ENCODE measurements at regions not wholly inside any gene's neighbourhood (a gene's known extent, or its start where the extent isn't known, plus 50 kb on each side); places are given as distances from the start of the nearest gene placed in this dataset.
"Not testable (repeated sequence)": the region's sequence is repeated elsewhere in the genome, so short reads cannot be mapped to it uniquely, and the experiment has no call there.

DNA sequence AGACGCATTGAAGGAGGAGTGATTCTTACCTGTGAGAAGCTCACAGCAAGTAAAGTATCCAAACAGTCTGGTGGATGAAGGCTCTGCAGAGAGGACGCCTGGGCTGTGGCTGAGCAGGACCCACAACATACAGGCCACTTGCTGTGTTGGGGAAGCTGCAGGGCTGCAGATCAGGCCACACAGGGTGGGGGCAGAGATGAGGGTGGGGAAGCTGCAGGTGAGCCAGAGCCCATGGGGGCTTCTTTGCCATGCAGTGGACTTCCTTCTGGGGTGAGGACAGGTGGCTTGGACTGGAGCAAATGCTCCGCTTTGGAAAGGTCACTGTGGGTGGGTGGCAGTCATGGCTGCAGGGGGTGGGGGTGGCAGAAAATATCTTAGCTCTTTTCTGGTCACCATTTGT lies 214.8 kb downstream of the GLRX3 start:
- no peak for DNase-seq (ENCODE audit: low read depth in 3 of 3)

DNA sequence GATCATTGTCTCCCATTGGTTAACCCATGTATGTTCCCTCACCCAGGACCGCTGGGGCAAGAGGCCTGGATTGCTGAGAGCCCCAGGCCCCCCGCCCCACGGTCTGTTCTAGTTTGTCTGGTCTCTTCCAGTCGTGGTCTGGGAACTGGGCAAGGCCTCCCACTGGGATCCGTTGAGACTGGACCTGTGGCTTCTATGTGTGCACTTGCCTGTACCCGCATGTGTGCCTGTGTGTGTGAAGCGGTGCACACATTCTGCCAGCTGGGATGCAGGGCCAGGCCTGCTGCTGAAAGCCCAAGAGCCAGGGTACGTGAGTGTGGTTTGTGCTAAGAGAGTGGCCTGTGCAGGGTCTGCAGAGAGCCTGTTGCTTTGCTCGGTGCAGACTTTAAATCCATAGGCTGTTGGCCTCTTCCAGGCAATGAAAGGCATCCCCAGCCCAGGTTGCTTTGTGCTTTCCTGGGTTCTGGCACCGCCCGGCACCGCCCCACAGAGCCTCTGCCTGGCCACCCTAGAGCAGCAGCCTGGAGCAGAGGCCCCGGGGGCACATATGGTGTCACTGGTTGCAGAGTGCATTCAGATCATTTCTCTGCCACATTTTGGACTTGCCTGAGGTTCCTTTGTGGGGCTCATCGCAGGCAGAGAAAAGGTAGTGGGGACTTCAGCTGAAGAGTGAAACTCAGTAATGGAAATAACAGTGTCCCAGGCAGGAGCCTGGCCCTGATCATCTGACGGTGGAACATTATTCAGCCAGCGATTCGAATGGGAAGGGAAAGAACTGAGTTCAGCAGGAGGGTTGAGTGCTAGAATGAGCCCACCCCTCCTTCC lies 215.5 kb downstream of the GLRX3 start:
- no peak for DNase-seq (ENCODE audit: low read depth in 3 of 3)

DNA sequence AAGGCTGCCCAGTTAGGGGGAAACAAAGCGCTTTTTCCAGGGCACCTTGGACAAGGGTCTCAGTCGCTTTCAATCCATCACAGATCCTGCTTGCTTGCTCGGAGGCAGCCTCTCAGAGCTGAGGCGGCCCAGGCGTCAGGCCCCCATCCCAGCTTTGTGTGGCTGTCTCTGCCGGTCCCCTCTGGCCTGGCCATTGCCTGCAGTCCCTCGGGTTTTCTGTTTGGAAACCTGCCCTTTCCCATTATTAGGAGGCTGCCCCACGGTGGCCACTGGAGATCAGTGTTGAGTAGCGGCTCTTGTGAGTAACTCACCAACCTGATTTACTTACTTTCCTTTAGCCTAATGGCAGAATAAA lies 216.1 kb downstream of the GLRX3 start:
- DNase-seq (ENCODE audit: low read depth in 3 of 3), result no peak

DNA sequence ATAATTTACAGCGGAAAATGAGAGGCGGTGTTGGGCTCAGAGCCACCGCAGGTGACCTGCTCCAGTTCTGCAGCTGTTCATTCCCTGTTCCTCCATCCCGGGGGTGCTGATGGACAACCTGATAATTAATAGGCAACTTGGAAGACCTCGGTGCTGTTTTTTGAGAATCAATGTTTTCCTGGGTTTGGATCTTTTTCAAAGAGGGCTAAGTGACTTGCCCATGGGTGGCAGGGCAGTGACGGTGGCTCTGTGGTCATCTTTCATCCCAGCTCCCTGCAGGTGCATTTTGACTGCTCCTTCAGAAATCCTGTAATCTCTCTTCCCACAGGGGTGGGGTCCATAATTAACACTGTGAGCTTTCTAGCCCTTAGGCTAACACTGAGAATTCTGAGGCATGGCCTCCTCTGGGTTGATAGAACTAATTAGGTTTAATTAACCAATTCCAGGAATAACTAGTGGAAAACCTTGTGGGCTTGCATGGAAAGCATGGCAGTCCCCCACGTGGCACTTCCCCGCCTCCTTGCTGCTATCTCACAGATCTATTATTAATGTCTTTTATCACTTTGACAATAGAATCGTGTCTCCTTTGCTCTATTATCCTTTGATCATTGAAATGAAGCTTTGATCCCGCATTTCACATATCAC lies 217.9 kb downstream of the GLRX3 start:
- DNase-seq (ENCODE audit: low read depth in 3 of 3), result no peak

DNA sequence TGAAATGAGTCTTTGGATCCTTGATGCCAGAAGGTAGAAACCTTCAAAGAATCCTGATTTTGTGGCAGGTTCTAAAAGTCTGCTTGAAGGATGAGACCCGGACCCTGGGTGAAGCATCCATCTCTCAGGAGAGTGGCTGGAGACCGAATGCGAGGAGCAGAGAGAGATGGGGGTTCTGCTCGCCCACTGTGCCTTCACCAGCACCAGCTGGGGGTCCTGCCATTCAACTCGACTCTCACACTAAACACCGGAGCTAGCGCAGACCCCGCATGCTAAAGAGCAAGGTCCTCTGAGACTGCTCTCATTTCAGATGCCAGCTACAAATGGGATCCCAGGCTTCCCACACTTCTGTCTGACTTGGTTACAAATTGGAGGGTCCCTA lies 218.4 kb downstream of the GLRX3 start:
- DNase-seq (ENCODE audit: low read depth in 3 of 3), result no peak

DNA sequence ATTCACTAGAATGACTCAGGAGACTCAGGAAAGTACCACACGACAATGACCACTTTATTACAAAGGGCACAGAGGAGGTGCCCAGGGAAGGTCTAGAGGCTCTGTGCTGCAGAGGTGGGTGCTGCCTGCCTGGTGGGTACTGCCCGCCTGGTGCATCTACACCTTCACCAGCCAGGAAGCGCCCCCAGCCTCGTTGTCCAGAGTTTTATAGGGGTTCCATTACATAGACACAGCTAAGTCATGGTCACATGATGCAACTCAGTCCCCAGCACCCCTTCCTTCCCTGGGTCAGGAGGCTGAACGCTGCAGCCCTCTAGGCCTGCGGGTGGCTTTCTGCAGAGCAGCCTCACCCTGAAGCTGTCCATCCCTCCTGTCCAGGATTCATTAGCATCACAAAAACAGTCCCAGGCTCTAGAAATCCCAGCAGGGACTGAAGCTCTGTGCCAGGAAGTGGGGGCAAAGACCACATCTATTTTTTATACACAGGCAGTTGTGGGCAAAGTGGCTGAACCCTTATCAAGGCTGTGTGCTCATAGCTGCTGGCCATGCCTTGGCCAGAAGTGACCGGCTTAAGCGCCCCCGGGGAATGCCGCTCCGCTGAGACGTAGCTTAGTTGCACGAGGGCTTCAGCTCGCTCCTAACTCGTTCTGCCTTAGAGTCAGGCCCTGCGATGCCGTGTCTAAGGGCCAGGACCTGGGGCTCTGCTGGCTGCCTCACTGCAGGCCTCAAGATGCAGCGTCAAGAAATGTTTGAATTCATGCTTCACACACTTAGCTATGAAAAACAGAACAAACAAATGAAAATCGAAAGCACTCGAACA lies 219.0 kb downstream of the GLRX3 start:
- DNase-seq (ENCODE audit: low read depth in 3 of 3), result no peak

DNA sequence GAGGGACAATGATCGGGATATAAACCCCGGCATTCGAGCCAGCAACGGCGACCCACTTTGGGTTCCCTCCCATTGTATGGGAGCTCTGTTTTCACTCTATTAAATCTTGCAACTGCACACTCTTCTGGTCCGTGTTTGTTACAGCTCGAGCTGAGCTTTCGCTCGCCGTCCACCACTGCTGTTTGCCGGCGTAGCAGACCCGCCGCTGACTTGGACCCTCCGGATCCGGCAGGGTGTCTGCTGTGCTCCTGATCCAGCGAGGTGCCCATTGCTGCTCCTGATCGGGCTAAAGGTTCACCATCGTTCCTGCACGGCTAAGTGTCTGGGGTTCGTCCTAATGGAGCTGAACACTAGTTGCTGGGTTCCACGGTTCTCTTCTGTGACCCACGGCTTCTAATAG lies 220.2 kb downstream of the GLRX3 start:
- DNase-seq (ENCODE audit: low read depth in 3 of 3), result not testable (repeated sequence)

DNA sequence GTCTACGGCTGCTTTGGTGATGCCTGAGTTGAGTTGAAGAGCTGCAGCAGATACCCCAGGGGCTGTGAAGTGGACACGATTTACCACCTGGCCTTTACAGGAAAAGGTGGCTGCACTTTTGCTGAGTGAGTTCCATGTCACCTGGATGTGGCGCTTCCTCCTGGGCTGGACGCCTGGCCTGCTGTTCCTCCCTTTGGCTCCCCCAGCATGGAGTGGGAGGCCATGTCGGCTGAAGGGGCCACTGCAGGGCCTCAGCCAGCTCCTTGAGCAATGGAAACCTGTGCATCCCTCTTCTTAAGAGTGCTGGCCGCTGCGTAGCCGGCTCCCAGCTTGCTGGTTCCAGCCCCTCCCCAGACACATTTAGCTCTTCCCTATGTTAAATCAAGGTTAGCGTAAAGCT lies 221.0 kb downstream of the GLRX3 start:
- no peak for DNase-seq (ENCODE audit: low read depth in 3 of 3)

DNA sequence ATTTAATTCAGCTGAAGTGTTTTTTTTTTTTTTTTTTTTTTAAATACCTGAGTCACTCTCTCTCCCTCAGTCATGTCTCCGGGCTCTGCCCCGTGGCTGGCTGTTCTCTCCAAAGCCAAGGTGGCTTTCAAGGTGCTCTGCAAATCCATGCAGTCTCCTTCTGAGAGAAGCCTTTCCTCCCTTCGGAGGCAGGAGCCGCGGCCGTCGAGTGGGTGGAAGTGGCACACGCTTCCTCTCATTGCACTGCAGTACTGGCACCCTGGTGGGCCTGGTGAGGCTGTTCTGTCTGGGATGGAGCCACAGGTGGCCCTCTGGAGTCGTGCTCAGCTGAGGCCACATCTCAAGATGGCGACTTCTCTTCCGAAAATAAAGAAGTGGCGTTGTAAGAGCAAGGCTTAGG lies 221.8 kb downstream of the GLRX3 start:
- DNase-seq (ENCODE audit: low read depth in 3 of 3), result no peak

DNA sequence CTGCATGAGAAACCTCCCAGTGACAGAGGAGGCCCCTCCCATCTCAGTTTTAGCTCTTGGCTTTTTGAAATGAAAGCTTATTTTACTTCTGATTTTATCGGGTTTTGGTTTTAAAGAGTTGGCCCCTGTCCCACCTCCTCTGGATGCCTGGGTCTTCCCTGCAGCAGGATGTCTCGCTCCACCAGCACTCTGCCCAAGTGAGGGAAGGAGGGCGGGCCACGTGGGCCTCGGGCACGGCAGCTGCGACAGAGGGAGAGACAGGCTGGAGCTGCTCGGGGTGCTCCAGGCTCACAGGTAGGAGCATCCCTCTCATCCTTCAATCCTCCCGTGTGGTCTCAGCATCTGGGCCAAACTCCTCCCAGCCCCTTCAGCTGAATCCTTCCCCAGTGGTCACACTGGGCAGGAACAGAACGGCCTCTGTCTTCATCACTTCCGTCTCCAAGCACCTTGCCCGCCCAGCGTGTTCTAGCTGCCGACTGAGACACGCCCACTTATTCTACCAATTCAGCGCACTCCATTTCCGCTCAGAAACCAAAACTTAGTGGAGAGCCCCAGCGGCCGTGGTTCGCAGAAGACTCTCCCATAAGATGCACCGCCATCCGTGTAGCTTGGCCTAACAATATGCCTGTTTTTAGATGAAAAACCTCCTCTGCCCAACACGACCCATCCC lies 222.9 kb downstream of the GLRX3 start:
- DNase-seq (ENCODE audit: low read depth in 3 of 3), result no peak

DNA sequence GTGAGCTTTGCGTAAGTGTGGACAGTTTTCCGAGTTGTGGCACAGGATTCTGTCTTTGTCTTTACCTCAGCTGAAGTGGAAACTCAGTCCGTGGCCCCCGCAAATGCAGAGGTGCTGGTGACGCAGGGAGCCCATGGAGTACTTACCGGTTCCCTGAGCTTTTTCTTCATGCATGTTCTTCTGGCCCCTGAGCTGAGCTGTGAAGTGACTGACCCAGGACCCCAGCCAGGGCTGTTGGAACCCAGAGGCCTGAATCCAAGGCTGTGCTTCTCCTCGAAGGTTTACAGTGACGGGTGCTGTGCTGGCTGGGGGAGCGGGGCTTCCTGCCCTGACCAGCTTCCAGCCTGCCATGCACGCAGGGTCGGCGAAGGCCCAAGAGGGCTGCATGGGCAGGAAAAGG lies 223.5 kb downstream of the GLRX3 start:
- DNase-seq (ENCODE audit: low read depth in 3 of 3), result no peak

DNA sequence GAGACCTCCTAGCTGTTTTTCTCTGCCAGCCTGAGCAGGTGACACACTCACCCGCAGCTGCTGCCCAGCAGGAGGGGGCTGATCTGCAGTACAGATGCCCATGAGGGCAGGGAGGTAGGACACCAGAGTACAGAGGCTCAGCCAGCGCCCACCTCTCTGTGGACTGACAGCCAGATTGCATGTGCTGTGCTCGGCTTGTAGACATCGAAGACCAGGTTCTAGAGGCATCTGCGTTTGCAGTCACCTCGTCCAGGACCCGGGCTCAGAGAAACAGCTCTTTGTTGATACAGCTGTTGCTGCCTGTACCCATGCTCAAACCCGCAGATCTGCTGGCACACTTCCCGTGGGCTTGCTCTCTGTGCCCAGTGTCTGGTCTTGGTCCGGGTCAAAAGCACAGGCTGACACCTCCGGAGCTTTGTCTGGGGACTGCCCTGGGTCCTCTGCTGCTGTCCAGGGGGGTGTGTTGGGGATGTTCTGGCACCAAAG lies 224.7 kb downstream of the GLRX3 start:
- no peak for DNase-seq (ENCODE audit: low read depth in 3 of 3)

DNA sequence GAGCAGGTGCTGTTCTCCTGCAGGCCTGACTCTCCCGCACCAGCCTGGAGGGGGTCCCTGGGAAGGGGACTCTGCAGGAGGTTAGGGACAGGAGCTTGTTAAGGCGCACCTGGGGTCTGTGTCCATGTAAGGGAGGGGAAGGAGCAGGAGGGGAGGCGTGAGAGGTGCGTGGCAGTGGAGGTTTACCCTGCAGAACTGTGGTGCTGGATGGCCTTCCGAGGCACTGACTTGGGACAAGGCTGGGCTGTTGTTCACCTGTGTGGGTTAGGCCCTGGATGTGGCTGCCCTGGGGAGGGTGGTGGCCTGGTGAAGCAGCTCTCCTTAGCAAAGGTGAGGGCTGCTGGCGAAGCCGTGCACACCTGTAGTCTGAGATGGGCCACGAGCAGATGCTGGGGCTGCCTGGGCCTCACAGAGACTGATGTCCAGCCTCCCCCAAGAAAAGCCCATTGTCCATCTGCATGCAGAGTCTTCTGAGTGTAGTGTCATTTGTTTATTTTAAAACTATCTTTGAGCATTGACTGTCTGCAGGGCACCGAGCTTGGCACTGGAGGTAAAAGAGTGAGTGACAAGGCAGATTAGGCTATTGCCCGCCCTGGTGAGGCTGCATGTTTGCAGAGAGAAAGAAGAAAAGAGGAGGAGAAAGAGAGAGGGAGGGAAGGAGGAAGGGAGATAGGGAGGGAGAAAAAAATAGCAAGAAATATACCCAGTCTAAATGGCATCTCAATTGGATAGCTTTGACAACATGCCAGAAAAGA lies 225.3 kb downstream of the GLRX3 start:
- DNase-seq (ENCODE audit: low read depth in 3 of 3), result no peak

DNA sequence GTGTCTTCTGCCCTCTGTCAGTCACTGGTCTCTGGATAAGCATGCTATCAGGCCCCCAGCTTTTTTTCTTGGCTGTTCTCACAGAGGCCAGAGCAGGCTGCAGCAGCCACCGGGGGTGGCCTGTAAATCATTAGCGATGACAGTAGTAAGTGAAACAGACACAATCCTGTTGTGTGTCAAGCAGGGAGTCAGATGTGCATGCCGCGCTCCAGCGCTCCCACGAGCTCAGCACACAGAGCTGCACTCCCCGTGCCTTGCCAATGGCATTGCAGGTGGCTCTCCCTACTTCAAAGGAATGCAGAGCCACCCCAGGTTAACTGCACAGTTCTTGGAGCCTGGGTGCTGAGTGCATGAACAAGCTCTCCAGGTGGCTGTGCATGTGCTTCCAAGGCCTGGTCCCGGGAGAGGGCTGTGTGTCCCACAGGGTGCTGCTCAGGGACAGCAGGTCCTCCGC lies 226.1 kb downstream of the GLRX3 start:
- DNase-seq (ENCODE audit: low read depth in 3 of 3), result no peak

DNA sequence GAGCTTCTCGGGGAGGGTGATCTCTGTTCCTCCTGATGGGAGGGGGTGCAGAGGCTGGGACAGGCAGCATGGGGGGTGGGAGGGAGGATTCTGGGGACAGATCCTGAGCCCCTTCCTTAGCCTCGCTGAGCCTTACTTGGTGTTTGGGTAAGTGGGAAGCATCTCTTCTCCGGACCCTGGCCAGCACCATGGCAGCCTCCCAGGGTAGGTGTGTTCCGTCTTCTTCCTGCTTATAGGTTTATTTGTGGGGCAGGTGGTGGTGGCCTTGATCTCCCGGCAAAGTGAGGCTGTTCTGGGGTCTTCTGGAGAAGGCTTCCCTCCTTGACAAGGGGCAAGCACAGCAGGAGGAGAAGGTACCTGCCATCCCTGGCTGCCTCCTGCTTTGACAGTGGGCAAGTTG lies 226.9 kb downstream of the GLRX3 start:
- DNase-seq (ENCODE audit: low read depth in 3 of 3), result no peak

DNA sequence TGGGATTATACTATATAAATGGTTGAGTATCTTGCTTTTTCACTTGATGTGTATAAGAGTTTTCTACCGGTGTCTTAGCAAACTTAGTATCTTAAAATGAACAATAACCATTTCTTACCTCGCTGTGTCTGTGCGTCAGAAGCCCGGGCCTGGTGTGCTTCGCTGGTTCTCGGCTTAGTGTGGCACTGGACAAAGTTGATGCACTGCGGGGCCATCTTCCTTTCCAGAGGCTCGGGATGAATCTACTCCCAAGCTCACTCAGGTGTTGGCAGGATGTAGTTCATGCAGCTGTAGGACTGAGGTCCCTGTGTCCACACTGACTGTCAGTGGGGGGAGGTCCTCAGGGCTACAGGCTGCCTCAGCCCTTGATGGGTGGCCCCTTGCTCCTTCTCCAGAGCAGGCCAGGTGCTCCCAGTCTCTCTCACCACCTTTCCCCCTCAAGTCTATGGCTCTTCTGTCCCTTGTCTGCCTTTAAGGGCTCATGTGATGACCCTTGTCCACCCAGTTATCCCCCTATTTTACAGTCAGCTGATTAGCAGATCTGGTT lies 227.8 kb downstream of the GLRX3 start:
- DNase-seq (ENCODE audit: low read depth in 3 of 3), result no peak

DNA sequence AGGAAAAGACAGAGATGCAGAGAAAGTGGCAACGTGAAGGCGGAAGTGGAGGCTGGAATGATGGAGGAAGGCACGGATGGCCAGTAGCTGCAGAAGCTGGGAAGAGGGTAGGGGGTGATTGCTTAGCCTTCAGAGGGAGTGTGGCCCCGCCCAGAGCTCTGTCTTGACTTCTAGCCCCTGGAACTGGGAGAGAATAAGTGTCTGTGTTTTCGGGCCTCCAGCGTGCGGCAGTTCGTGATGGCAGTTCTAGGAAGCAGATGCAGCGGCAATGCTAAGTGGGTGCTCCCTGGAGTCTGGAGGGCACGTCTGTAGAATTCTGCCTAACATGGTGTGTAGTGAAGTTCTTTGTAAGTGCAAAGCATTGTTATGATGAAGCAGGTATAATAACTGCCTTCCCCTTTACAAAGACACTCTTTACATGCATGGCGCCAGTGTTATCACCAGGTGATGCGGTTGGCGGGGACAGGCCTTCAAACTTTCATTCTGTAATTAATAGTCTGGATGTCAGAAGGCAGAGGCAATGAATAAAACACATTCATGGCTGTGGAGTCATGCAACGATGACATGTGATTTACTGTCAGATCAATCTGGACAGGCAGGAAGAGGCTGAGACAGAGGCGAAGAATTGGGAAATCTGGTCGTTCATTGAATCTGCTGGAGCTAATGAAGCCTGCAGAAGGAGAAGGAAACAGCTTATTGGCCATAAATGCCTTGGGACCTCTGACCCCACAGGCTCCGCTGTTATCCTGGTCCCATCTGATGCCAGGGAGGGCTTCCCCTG lies 228.6 kb downstream of the GLRX3 start:
- DNase-seq (ENCODE audit: low read depth in 3 of 3), result no peak

DNA sequence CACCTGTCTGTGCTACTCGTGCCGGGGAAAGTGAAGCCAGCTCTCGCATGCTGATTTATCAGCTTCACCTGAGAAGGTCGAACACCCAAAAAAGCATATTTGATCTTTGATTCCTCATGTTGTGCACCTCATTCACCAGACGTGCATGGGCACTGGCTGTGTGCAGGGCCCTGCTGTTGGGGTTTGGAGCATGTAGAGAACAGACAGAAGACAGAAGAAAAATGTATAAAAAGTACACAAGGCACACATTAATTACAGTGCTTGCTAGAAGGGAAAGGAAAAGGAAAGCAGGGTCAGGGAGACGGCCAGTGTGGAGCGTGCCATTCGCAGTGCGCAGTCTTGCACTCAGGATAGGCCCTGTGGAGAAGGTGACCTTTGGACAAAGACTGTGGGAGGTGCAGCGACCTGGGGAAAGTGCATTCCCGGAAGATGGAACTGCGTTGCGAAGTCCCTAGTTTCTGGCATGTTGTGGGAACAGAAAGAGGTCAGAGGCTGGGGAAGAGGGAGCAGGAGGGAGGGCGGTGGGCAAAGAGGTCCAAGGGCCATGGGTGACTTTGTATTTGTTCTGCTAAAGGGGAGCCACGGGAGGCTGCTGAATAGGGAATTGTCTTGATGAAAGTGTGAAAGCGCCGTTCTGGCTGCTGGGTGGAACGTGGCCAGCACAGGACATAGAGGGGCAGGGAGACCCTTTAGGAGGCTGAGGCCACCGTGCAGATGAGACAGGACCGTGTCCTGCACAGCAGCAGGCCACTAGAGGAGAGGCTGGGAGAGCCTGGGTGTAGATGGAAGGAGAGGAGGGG lies 232.8 kb downstream of the GLRX3 start:
- no peak for DNase-seq (ENCODE audit: low read depth in 3 of 3)

DNA sequence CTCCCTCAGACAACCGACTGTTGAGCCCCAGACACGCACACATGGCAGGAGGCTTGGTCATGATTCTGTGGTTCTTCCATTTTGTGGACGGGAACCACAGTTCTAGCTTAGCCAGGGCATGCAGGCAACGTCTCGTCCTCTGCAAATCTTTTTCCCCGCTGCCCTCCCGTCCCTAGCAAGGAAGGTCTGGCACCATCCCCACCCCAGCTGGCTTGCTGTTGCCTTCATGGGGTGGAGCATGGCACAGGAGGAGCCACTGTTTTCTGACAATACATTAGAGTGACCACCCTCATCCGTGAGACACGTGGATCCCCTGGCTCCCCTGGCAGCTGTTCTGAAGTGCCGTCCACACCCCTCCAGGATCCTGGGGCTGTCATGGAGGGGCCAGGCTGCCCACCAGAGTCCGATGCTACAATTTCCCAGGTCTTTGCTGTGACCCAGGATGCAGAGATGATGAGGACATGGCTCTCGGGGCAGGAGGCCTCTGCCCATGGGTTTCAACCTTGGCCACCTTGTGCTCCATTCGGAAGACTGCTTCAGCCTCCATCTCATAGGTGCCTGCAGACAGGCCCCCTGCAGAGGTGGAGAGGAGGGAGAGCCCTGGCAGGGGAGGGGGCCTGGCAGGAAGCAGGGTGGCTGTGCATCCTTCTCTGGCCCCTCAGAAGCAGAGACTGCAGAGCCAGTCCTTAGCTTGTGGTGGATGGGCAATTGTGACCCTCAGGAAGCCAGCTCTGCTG lies 233.6 kb downstream of the GLRX3 start:
- DNase-seq (ENCODE audit: low read depth in 3 of 3), result no peak

Measured in stimulated activated CD4-positive, alpha-beta T cell treated with anti-CD3 and anti-CD28 coated beads, TNF-alpha, amount 100 ng/mL, for 48 hours (primary cell).